ENCODE measurements at regions not wholly inside any gene's neighbourhood (a gene's known extent, or its start where the extent isn't known, plus 50 kb on each side); places are given as distances from the start of the nearest gene placed in this dataset.

- TF ChIP-seq CTCF (IDR thresholded peaks at IDR 0.05 in 8 of 11, conservative IDR thresholded peaks at IDR 0.05 in 3 of 11), result no peak
- TF ChIP-seq POLR2AphosphoS5 (IDR thresholded peaks at IDR 0.05), result no peak
Observed at GRCh38 chr12:127275416-127275815, 991.6 kb upstream of the TMEM132C start.
